H9 (cell line): ENCODE measurements at regions not wholly inside any gene's neighbourhood (a gene's known extent, or its start where the extent isn't known, plus 50 kb on each side); places are given as distances from the start of the nearest gene placed in this dataset.

Experiments
- DNase-seq: peaks from one replicate; pipeline ENCODE4 v3.0.0-alpha.2; 2017
- H2AFZ ChIP-seq: one replicate; pipeline ENCODE4 v1.6.1; 2013; ENCODE audit warnings: mild to moderate bottlenecking, low read length, control low read depth, moderate library complexity
- H2AK5ac ChIP-seq: 2 replicates; pipeline ENCODE4 v1.6.1; 2013; ENCODE audit warnings: low read length, control low read depth, mixed read lengths; ENCODE audit not compliant: insufficient read length
- H2BK120ac ChIP-seq: one replicate; pipeline ENCODE4 v1.6.1; 2013; ENCODE audit warnings: low read depth, mild to moderate bottlenecking, low read length, control low read depth, inconsistent platforms; ENCODE audit not compliant: poor library complexity, severe bottlenecking
- H2BK12ac ChIP-seq: 2 replicates; pipeline ENCODE4 v1.6.1; 2013; ENCODE audit warnings: low read length, control low read depth, mixed read lengths, low read depth; ENCODE audit not compliant: insufficient read length
- H2BK15ac ChIP-seq: 2 replicates; pipeline ENCODE4 v1.6.1; 2013; ENCODE audit warnings: low read depth, low read length, control low read depth
- H2BK20ac ChIP-seq: one replicate; pipeline ENCODE4 v1.6.1; 2013; ENCODE audit warnings: low read depth, mild to moderate bottlenecking, low read length, control low read depth, inconsistent platforms; ENCODE audit not compliant: poor library complexity, severe bottlenecking
- H2BK5ac ChIP-seq: 2 replicates; pipeline ENCODE4 v1.6.1; 2013; ENCODE audit warnings: low read length, control low read depth, mixed read lengths; ENCODE audit not compliant: insufficient read length
- H3K14ac ChIP-seq: 2 replicates; pipeline ENCODE4 v1.6.1; 2013; ENCODE audit warnings: low read length, control low read depth; ENCODE audit not compliant: insufficient read depth
- H3K18ac ChIP-seq: 2 replicates; pipeline ENCODE4 v1.6.1; 2013; ENCODE audit warnings: low read depth, mild to moderate bottlenecking, mixed read lengths, low read length, control low read depth; ENCODE audit not compliant: insufficient read length
- H3K23ac ChIP-seq: 2 replicates; pipeline ENCODE4 v1.6.1; 2013; ENCODE audit warnings: low read length, control low read depth, mixed read lengths, low read depth; ENCODE audit not compliant: insufficient read length
- H3K23me2 ChIP-seq: 2 replicates; pipeline ENCODE4 v1.6.1; 2013; ENCODE audit warnings: low read depth, mild to moderate bottlenecking, mixed read lengths, low read length, control low read depth; ENCODE audit not compliant: insufficient read length, poor library complexity, severe bottlenecking
- H3K27ac ChIP-seq: 2 replicates; pipeline ENCODE4 v1.5.1; 2013; ENCODE audit warnings: low read length, control low read depth, mixed read lengths, low read depth; ENCODE audit not compliant: insufficient read length
- H3K27me3 ChIP-seq: 2 replicates; pipeline ENCODE4 v1.6.1; 2013; ENCODE audit warnings: low read length, control low read depth, inconsistent platforms; ENCODE audit not compliant: insufficient read depth
- H3K4ac ChIP-seq: 2 replicates; pipeline ENCODE4 v1.6.1; 2013; ENCODE audit warnings: low read depth, mild to moderate bottlenecking, control low read depth, inconsistent platforms, low read length, moderate library complexity
- H3K4me1 ChIP-seq: 2 replicates; pipeline ENCODE4 v1.6.1; 2013; ENCODE audit warnings: low read length, control low read depth, inconsistent platforms; ENCODE audit not compliant: insufficient read depth
- H3K4me2 ChIP-seq: 2 replicates; pipeline ENCODE4 v1.6.1; 2013; ENCODE audit warnings: low read length, control low read depth, mixed read lengths; ENCODE audit not compliant: insufficient read length, insufficient read depth
- H3K56ac ChIP-seq: 2 replicates; pipeline ENCODE4 v1.6.1; 2013; ENCODE audit warnings: low read depth, mild to moderate bottlenecking, mixed read lengths, low read length, control low read depth; ENCODE audit not compliant: insufficient read length
- H3K79me1 ChIP-seq: 2 replicates; pipeline ENCODE4 v1.6.1; 2013; ENCODE audit warnings: low read depth, mild to moderate bottlenecking, moderate library complexity, low read length, control low read depth, inconsistent platforms; ENCODE audit not compliant: insufficient read depth, poor library complexity, severe bottlenecking
- H3K79me2 ChIP-seq: 2 replicates; pipeline ENCODE4 v1.6.1; 2013; ENCODE audit warnings: low read length, control low read depth, inconsistent platforms; ENCODE audit not compliant: insufficient read depth
- H3K9ac ChIP-seq: 2 replicates; pipeline ENCODE4 v1.6.1; 2013; ENCODE audit warnings: low read length, control low read depth, mixed read lengths; ENCODE audit not compliant: insufficient read length; ENCODE audit errors: extremely low read depth
- H3K9me3 ChIP-seq: one replicate; pipeline ENCODE4 v1.6.1; 2013; ENCODE audit warnings: low read depth, low read length, inconsistent platforms; ENCODE audit not compliant: control insufficient read depth
- H3T11ph ChIP-seq: one replicate; pipeline ENCODE4 v1.6.1; 2013; ENCODE audit warnings: mild to moderate bottlenecking, low read length, control low read depth, inconsistent platforms
- H4K20me1 ChIP-seq: one replicate; pipeline ENCODE4 v1.6.1; 2013; ENCODE audit not compliant: control insufficient read depth, insufficient read length, insufficient read depth
- H4K5ac ChIP-seq: 2 replicates; pipeline ENCODE4 v1.6.1; 2013; ENCODE audit warnings: low read depth, mild to moderate bottlenecking, mixed read lengths, low read length, control low read depth; ENCODE audit not compliant: insufficient read length
- H4K8ac ChIP-seq: replicated peaks from 2 replicates; pipeline ENCODE4 v1.6.1; 2013; ENCODE audit warnings: low read length, control low read depth, mixed read lengths, low read depth; ENCODE audit not compliant: insufficient read length
- H4K91ac ChIP-seq: 2 replicates; pipeline ENCODE4 v1.6.1; 2013; ENCODE audit warnings: low read depth, mild to moderate bottlenecking, moderate library complexity, mixed read lengths, low read length, control low read depth; ENCODE audit not compliant: insufficient read length
- H3K27ac Mint-ChIP-seq, 3 experiments: 2 replicates in 2 of 3; 3 replicates in 1 of 3; pipeline ENCODE4 v1.8.0; 2020 to 2021; ENCODE audit warnings: mixed read lengths in 3 of 3, mild to moderate bottlenecking in 1 of 3, moderate library complexity in 1 of 3
- H3K27me3 Mint-ChIP-seq: 2 replicates; pipeline ENCODE4 v1.8.0; 2021; ENCODE audit warnings: low read depth, mild to moderate bottlenecking, moderate library complexity, mixed read lengths
- H3K36me3 Mint-ChIP-seq, 3 experiments: 2 replicates in 2 of 3; 3 replicates in 1 of 3; pipeline ENCODE4 v1.8.0; 2020 to 2021; ENCODE audit warnings: low read depth in 3 of 3, mixed read lengths in 3 of 3; ENCODE audit not compliant: insufficient read depth in 1 of 3
- H3K4me1 Mint-ChIP-seq, 2 experiments: 2 replicates each; pipeline ENCODE4 v1.8.0; 2020; ENCODE audit warnings: mixed read lengths in 2 of 2
- H3K4me3 Mint-ChIP-seq, 2 experiments: 2 replicates in 1 of 2; 3 replicates in 1 of 2; pipeline ENCODE4 v1.8.0; 2020 to 2021; ENCODE audit warnings: mild to moderate bottlenecking in 2 of 2, mixed read lengths in 2 of 2, moderate library complexity in 1 of 2
- H3K9me3 Mint-ChIP-seq, 2 experiments: 2 replicates in 1 of 2; 3 replicates in 1 of 2; pipeline ENCODE4 v1.8.0; 2020; ENCODE audit warnings: mild to moderate bottlenecking in 2 of 2, mixed read lengths in 2 of 2, moderate library complexity in 1 of 2
- CTCF ChIP-seq: fragments of 200-600 bp; sonication (generic); conservative IDR thresholded peaks from 3 replicates; pipeline ENCODE4 v1.8.0; 2021; ENCODE audit warnings: antibody characterized with exemption, mild to moderate bottlenecking
- WGBS: extraction: QIAGEN DNeasy Blood & Tissue Kit; methylation state at CpG from one replicate; pipeline ENCODE4 v1.1.7; 2013; ENCODE audit warnings: missing lambda C conversion rate, low lambda C conversion rate, mixed read lengths; ENCODE audit not compliant: insufficient read length; ENCODE audit errors: extremely low coverage; 5-methylcytosine and 5-hydroxymethylcytosine counted together

GRCh38 chr3:106913966-106914365 is 463.3 kb upstream of the CCDC54 start:
- Histone ChIP-seq H2BK20ac (no peak overlapping the region), H4K5ac (no peak overlapping the region), H3K9me3 (peaks cover 6% of the 10 kb centered on the region), H4K20me1 (no peaks in the 10 kb centered on the region), H3K18ac (no peak overlapping the region), H3K56ac (no peak overlapping the region), H3K27ac (peak overlapping the region; percentile 94), H3K4me1 (peaks cover 9% of the 10 kb centered on the region; the same call in 1 of the 2 replicates), H3K14ac (no peak overlapping the region), H3K4me2 (peak overlapping the region; percentile 73), H4K8ac (no peak overlapping the region), H3T11ph (no peak overlapping the region), H3K27me3 (no peaks in the 10 kb centered on the region), H3K9ac (no peak overlapping the region), H2BK5ac (peak overlapping the region; percentile 80), H2BK12ac (no peak overlapping the region), H3K23ac (no peak overlapping the region), H4K91ac (no peak overlapping the region), H2BK120ac (no peak overlapping the region), H2AFZ (no peak overlapping the region), H3K23me2 (peaks cover 6% of the 10 kb centered on the region), H2BK15ac (no peak overlapping the region), H3K79me1 (no peaks in the 10 kb centered on the region), H2AK5ac (no peak overlapping the region), H3K4ac (no peak overlapping the region), H3K79me2 (no peaks in the 10 kb centered on the region)
- Mint-ChIP-seq H3K27me3 (no peaks in the 10 kb centered on the region), H3K4me1 (peaks cover 36 to 42% of the 10 kb centered on the region in 2 experiments), H3K9me3 (peaks cover 12 to 14% of the 10 kb centered on the region in 2 experiments), H3K4me3 (no peak overlapping the region; a peak in 2 of 5 replicates), H3K36me3 (peaks cover 12 to 29% (median 14%) of the 10 kb centered on the region in 3 experiments), H3K27ac (peak overlapping the region; percentile 66 to 99 (median 94))
- TF ChIP-seq CTCF = no peak
- WGBS = no CpG with 5 or more reads among the region's 4 CpGs
- DNase-seq = no peak
